Neural progenitor cell (in vitro differentiated cells): ENCODE measurements at regions not wholly inside any gene's neighbourhood (a gene's known extent, or its start where the extent isn't known, plus 50 kb on each side); places are given as distances from the start of the nearest gene placed in this dataset.

ENCODE experiments used
- DNase-seq: peaks from one replicate; pipeline ENCODE4 v3.0.0-alpha.2; 2016; ENCODE audit warnings: low spot score
- H2AFZ ChIP-seq: fragments of 200-600 bp; sonication (generic); replicated peaks from 2 replicates; pipeline ENCODE4 v1.6.1; 2016; ENCODE audit warnings: antibody characterized with exemption
- H3F3A ChIP-seq: fragments of 200-600 bp; sonication (generic); 2 replicates; pipeline ENCODE4 v1.6.1; 2016; ENCODE audit warnings: antibody characterized with exemption, low read depth
- H3K27ac ChIP-seq: fragments of 200-600 bp; sonication (generic); 2 replicates; pipeline ENCODE4 v1.5.1; 2016; ENCODE audit warnings: mild to moderate bottlenecking
- H3K27me3 ChIP-seq: fragments of 200-600 bp; sonication (generic); 2 replicates; pipeline ENCODE4 v1.6.1; 2016; ENCODE audit warnings: mild to moderate bottlenecking, moderate library complexity
- H3K36me3 ChIP-seq: fragments of 200-600 bp; sonication (generic); 2 replicates; pipeline ENCODE4 v1.5.1; 2016
- H3K4me1 ChIP-seq: fragments of 200-600 bp; sonication (generic); 2 replicates; pipeline ENCODE4 v1.6.1; 2016; ENCODE audit warnings: mixed run types
- H3K4me2 ChIP-seq: fragments of 200-600 bp; sonication (generic); 2 replicates; pipeline ENCODE4 v1.6.1; 2016
- H3K4me3 ChIP-seq: fragments of 200-600 bp; sonication (generic); 2 replicates; pipeline ENCODE4 v1.5.1; 2016
- H3K79me2 ChIP-seq: fragments of 200-600 bp; sonication (generic); 2 replicates; pipeline ENCODE4 v1.6.1; 2016; ENCODE audit warnings: low read depth
- H3K9ac ChIP-seq: fragments of 200-600 bp; sonication (generic); 2 replicates; pipeline ENCODE4 v1.6.1; 2016
- H3K9me3 ChIP-seq: fragments of 200-600 bp; sonication (generic); 2 replicates; pipeline ENCODE4 v1.5.1; 2016; ENCODE audit warnings: low read depth
- H4K20me1 ChIP-seq: fragments of 200-600 bp; sonication (generic); 2 replicates; pipeline ENCODE4 v1.6.1; 2016; ENCODE audit warnings: low read depth
- H3K27ac Mint-ChIP-seq: 3 replicates; pipeline ENCODE4 v1.8.0; 2021; ENCODE audit warnings: mixed read lengths
- H3K27me3 Mint-ChIP-seq: 2 replicates; pipeline ENCODE4 v1.8.0; 2022; ENCODE audit warnings: low read depth, mild to moderate bottlenecking, inconsistent platforms, moderate library complexity, mixed read lengths; ENCODE audit not compliant: insufficient read depth
- H3K36me3 Mint-ChIP-seq: 3 replicates; pipeline ENCODE4 v1.8.0; 2021; ENCODE audit warnings: mixed read lengths
- H3K4me1 Mint-ChIP-seq: 3 replicates; pipeline ENCODE4 v1.8.0; 2021; ENCODE audit warnings: mixed read lengths
- H3K4me3 Mint-ChIP-seq: 3 replicates; pipeline ENCODE4 v1.8.0; 2021; ENCODE audit warnings: mild to moderate bottlenecking, moderate library complexity, mixed read lengths
- H3K9me3 Mint-ChIP-seq: 3 replicates; pipeline ENCODE4 v1.8.0; 2020; ENCODE audit warnings: mixed read lengths
- EZH2 ChIP-seq: fragments of 200-600 bp; sonication (generic); IDR thresholded peaks from 2 replicates; pipeline ENCODE4 v1.6.1; 2017; ENCODE audit warnings: antibody characterized with exemption, mild to moderate bottlenecking, moderate library complexity
- EZH2phosphoT487 ChIP-seq: fragments of 200-600 bp; sonication (generic); IDR thresholded peaks from 2 replicates; pipeline ENCODE4 v1.6.1; 2017; ENCODE audit warnings: antibody characterized with exemption
- TF ChIP-seq, protein P1 (sequence below): fragments of 200-600 bp; sonication (generic); IDR thresholded peaks from 2 replicates; pipeline ENCODE4 v1.5.1; 2017; ENCODE audit warnings: antibody characterized with exemption, mild to moderate bottlenecking

GRCh38 chrX:96407072-96407471 lies 277.6 kb upstream of the DIAPH2 start:
- H3K9me3 ChIP-seq = no peaks in the 10 kb centered on the region
- peak; percentile 4 for DNase-seq
- no peak overlapping the region for H3K4me3 Mint-ChIP-seq
- H2AFZ ChIP-seq = no peak overlapping the region
- peaks cover 4% of the 10 kb centered on the region for H3K27me3 Mint-ChIP-seq
- H3K4me1 ChIP-seq = no peaks in the 10 kb centered on the region
- no peaks in the 10 kb centered on the region for H3F3A ChIP-seq
- TF ChIP-seq, protein P1, sequence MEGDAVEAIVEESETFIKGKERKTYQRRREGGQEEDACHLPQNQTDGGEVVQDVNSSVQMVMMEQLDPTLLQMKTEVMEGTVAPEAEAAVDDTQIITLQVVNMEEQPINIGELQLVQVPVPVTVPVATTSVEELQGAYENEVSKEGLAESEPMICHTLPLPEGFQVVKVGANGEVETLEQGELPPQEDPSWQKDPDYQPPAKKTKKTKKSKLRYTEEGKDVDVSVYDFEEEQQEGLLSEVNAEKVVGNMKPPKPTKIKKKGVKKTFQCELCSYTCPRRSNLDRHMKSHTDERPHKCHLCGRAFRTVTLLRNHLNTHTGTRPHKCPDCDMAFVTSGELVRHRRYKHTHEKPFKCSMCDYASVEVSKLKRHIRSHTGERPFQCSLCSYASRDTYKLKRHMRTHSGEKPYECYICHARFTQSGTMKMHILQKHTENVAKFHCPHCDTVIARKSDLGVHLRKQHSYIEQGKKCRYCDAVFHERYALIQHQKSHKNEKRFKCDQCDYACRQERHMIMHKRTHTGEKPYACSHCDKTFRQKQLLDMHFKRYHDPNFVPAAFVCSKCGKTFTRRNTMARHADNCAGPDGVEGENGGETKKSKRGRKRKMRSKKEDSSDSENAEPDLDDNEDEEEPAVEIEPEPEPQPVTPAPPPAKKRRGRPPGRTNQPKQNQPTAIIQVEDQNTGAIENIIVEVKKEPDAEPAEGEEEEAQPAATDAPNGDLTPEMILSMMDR = no peak
- TF ChIP-seq EZH2 (no peak), EZH2phosphoT487 (no peak)
- H3K4me3 ChIP-seq = no peak overlapping the region
- no peak overlapping the region for H3K27ac ChIP-seq
- H3K4me2 ChIP-seq = no peak overlapping the region
- no peak overlapping the region for H3K9ac ChIP-seq
- H3K9me3 Mint-ChIP-seq = no peaks in the 10 kb centered on the region
- no peaks in the 10 kb centered on the region for H3K27me3 ChIP-seq
- no peaks in the 10 kb centered on the region for H3K36me3 Mint-ChIP-seq
- H4K20me1 ChIP-seq = no peaks in the 10 kb centered on the region
- no peaks in the 10 kb centered on the region for H3K4me1 Mint-ChIP-seq
- H3K79me2 ChIP-seq = no peaks in the 10 kb centered on the region
- no peak overlapping the region for H3K27ac Mint-ChIP-seq
- H3K36me3 ChIP-seq = no peaks in the 10 kb centered on the region

DNA sequence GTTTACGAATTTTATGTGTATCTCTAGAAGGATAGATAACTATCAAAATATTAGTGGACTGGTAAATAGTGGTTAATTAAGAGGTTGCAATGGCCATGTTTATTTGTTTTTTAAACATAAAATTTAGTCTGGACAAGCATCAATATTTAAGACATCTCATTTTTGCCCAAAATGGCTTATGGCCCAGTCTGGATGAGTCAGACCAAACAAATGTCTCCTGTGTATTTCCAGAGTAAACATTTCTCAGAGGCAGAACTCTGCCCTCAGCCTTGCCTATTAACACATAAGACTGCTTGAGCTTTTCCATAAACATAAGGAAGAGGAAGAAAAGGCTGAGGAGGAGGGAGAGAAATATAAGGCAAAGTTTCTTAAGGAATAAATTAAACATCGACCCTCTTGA lies 277.1 kb upstream of the DIAPH2 start:
- no peak overlapping the region for H3K27ac ChIP-seq
- H3K36me3 ChIP-seq = no peaks in the 10 kb centered on the region
- H3K27me3 ChIP-seq = no peaks in the 10 kb centered on the region
- H3K9me3 ChIP-seq = no peaks in the 10 kb centered on the region
- no peak overlapping the region for H3K4me3 Mint-ChIP-seq
- H3K27ac Mint-ChIP-seq = no peak overlapping the region
- H3K36me3 Mint-ChIP-seq = no peaks in the 10 kb centered on the region
- DNase-seq = no peak
- H3K27me3 Mint-ChIP-seq = peaks cover 4% of the 10 kb centered on the region
- no peaks in the 10 kb centered on the region for H4K20me1 ChIP-seq
- no peak overlapping the region for H3K4me3 ChIP-seq
- no peaks in the 10 kb centered on the region for H3K79me2 ChIP-seq
- H3K4me2 ChIP-seq = no peak overlapping the region
- no peak overlapping the region for H3K9ac ChIP-seq
- H3K4me1 ChIP-seq = no peaks in the 10 kb centered on the region
- no peaks in the 10 kb centered on the region for H3K9me3 Mint-ChIP-seq
- no peaks in the 10 kb centered on the region for H3F3A ChIP-seq
- TF ChIP-seq EZH2phosphoT487 (no peak), EZH2 (no peak)
- TF ChIP-seq, protein P1 = no peak
- H3K4me1 Mint-ChIP-seq = no peaks in the 10 kb centered on the region
- H2AFZ ChIP-seq = no peak overlapping the region

GRCh38 chrX:96407981-96408380 lies 276.7 kb upstream of the DIAPH2 start:
- H2AFZ ChIP-seq = no peak overlapping the region
- no peak overlapping the region for H3K4me2 ChIP-seq
- Mint-ChIP-seq H3K27ac (no peak overlapping the region), H3K4me1 (no peaks in the 10 kb centered on the region), H3K27me3 (peaks cover 4% of the 10 kb centered on the region), H3K36me3 (no peaks in the 10 kb centered on the region), H3K9me3 (no peaks in the 10 kb centered on the region), H3K4me3 (no peak overlapping the region)
- DNase-seq = no peak
- no peaks in the 10 kb centered on the region for H3K4me1 ChIP-seq
- H3K27ac ChIP-seq = no peak overlapping the region
- no peaks in the 10 kb centered on the region for H3F3A ChIP-seq
- no peaks in the 10 kb centered on the region for H3K27me3 ChIP-seq
- no peak overlapping the region for H3K4me3 ChIP-seq
- no peaks in the 10 kb centered on the region for H3K36me3 ChIP-seq
- no peaks in the 10 kb centered on the region for H3K79me2 ChIP-seq
- H3K9me3 ChIP-seq = no peaks in the 10 kb centered on the region
- no peak for TF ChIP-seq EZH2phosphoT487
- TF ChIP-seq, protein P1 = no peak
- no peak for TF ChIP-seq EZH2
- H4K20me1 ChIP-seq = no peaks in the 10 kb centered on the region
- H3K9ac ChIP-seq = no peak overlapping the region
